PC-9 (cell line): ENCODE measurements at regions not wholly inside any gene's neighbourhood (a gene's known extent, or its start where the extent isn't known, plus 50 kb on each side); places are given as distances from the start of the nearest gene placed in this dataset.
A peak's percentile ranks its signal among the peaks of the same experiment; 100 is the strongest.

Experiments
- BruUV-seq: library from RNA; stranded (reverse); fragments of 400-500 nt; replicated peaks from 2 replicates; lab custom pipeline; 2021; lab: Mats Ljungman, UMichigan
- CTCF ChIA-PET: fragments of 300-600 bp; sonication (Branson Sonifier 250); formaldehyde crosslinking; loops from one replicate; lab custom pipeline; 2022; ENCODE audit warnings: antibody characterized with exemption; lab: Charles Lee
- POLR2A ChIA-PET: fragments of 300-600 bp; sonication (Branson Sonifier 250); formaldehyde crosslinking; loops from one replicate; lab custom pipeline; 2022; ENCODE audit warnings: antibody characterized with exemption; ENCODE audit not compliant: unreplicated experiment; lab: Charles Lee
- DNase-seq, 2 experiments: peaks; one replicate each; pipeline versions ENCODE4 v3.0.0 to v3.0.0-alpha.2; 2015 to 2022; ENCODE audit warnings: mixed read lengths in 1 of 2
- H2AFZ ChIP-seq: fragments of 200-600 bp; sonication (generic); 2 replicates; pipeline ENCODE4 v1.8.1; 2017; ENCODE audit warnings: antibody characterized with exemption
- H3F3A ChIP-seq: fragments of 200-600 bp; sonication (generic); 2 replicates; pipeline ENCODE4 v1.8.1; 2017; ENCODE audit warnings: antibody characterized with exemption, mild to moderate bottlenecking, low read depth; ENCODE audit not compliant: insufficient read depth
- H3K27ac ChIP-seq: fragments of 200-600 bp; sonication (generic); 2 replicates; pipeline ENCODE4 v1.6.1; 2016; ENCODE audit warnings: mixed run types
- H3K27me3 ChIP-seq: fragments of 200-600 bp; sonication (generic); 2 replicates; pipeline ENCODE4 v1.6.1; 2016; ENCODE audit warnings: low read depth, mixed run types; ENCODE audit not compliant: insufficient read depth
- H3K36me3 ChIP-seq: fragments of 200-600 bp; sonication (generic); 2 replicates; pipeline ENCODE4 v1.6.1; 2016; ENCODE audit warnings: low read depth, mixed run types
- H3K4me1 ChIP-seq: fragments of 200-600 bp; sonication (generic); replicated peaks from 2 replicates; pipeline ENCODE4 v1.6.1; 2016; ENCODE audit warnings: mixed run types; ENCODE audit not compliant: insufficient read depth
- H3K4me2 ChIP-seq: fragments of 200-600 bp; sonication (generic); 2 replicates; pipeline ENCODE4 v1.6.1; 2017; ENCODE audit warnings: mixed run types
- H3K4me3 ChIP-seq: fragments of 200-600 bp; sonication (generic); 2 replicates; pipeline ENCODE4 v1.6.1; 2016; ENCODE audit warnings: mixed run types
- H3K79me2 ChIP-seq: fragments of 200-600 bp; sonication (generic); 2 replicates; pipeline ENCODE4 v1.6.1; 2017; ENCODE audit warnings: low read depth, mixed run types
- H3K9me2 ChIP-seq: fragments of 200-600 bp; sonication (generic); 2 replicates; pipeline ENCODE4 v1.8.1; 2017; ENCODE audit warnings: mild to moderate bottlenecking; ENCODE audit not compliant: insufficient read depth
- H3K9me3 ChIP-seq: fragments of 200-600 bp; sonication (generic); 2 replicates; pipeline ENCODE4 v1.8.1; 2016; ENCODE audit warnings: low read depth; ENCODE audit not compliant: insufficient read depth
- H4K20me1 ChIP-seq: fragments of 200-600 bp; sonication (generic); 2 replicates; pipeline ENCODE4 v1.8.1; 2017; ENCODE audit not compliant: insufficient read depth
- EZH2 ChIP-seq: fragments of 200-600 bp; sonication (generic); IDR thresholded peaks from 2 replicates; pipeline ENCODE4 v1.8.0; 2017; ENCODE audit warnings: antibody characterized with exemption, low read depth
- intact Hi-C: fragments of 100-400 bp; cut with micrococcal nuclease; formaldehyde crosslinking; loops from one replicate; pipeline ENCODE4 v1.10.0; 2022; ENCODE audit not compliant: unreplicated experiment
- TF ChIP-seq, protein P1 (sequence below): fragments of 200-600 bp; sonication (generic); conservative IDR thresholded peaks from 2 replicates; pipeline ENCODE4 v1.6.1; 2017; ENCODE audit warnings: mixed run types, antibody characterized with exemption, mild to moderate bottlenecking, moderate library complexity

DNA sequence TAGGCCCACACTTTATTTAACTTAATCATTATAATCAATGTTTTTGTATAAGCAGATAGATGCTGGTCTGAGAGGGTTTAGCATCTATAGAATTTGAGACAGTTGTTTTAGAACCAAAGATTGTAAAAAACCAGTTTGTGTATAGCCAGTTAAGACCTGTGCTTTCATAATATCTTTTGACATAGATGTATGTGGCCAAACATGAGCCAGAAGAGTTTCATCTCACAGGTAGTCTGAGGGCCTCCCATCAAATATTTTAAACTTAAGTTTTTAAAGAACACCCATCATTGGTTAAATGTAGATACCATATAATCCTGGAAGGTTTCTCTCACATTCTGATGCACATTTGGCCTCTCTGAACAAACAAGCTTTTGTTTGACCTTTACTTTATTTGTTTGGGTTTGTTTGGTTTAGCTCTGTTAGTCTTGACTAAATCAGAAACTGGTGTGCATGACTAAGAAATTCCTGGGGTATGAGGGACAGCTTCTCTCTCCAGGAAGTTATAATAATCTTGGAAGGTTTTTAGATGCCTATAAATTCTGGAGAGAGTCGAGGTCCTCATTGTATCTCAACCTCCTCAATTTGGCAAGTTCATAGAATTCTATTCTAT lies 58.0 kb upstream of the TMEM200A start:
- TF ChIP-seq, protein P1, sequence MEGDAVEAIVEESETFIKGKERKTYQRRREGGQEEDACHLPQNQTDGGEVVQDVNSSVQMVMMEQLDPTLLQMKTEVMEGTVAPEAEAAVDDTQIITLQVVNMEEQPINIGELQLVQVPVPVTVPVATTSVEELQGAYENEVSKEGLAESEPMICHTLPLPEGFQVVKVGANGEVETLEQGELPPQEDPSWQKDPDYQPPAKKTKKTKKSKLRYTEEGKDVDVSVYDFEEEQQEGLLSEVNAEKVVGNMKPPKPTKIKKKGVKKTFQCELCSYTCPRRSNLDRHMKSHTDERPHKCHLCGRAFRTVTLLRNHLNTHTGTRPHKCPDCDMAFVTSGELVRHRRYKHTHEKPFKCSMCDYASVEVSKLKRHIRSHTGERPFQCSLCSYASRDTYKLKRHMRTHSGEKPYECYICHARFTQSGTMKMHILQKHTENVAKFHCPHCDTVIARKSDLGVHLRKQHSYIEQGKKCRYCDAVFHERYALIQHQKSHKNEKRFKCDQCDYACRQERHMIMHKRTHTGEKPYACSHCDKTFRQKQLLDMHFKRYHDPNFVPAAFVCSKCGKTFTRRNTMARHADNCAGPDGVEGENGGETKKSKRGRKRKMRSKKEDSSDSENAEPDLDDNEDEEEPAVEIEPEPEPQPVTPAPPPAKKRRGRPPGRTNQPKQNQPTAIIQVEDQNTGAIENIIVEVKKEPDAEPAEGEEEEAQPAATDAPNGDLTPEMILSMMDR = no peak
- TF ChIP-seq EZH2 = no peak
- Histone ChIP-seq H4K20me1 (no peaks in the 10 kb centered on the region), H3K4me3 (no peak overlapping the region), H3K4me2 (no peak overlapping the region), H3K9me3 (no peaks in the 10 kb centered on the region), H3K36me3 (no peaks in the 10 kb centered on the region), H3K27ac (no peak overlapping the region), H2AFZ (no peak overlapping the region), H3K79me2 (no peaks in the 10 kb centered on the region), H3K27me3 (no peaks in the 10 kb centered on the region), H3F3A (no peaks in the 10 kb centered on the region), H3K9me2 (no peaks in the 10 kb centered on the region), H3K4me1 (no peaks in the 10 kb centered on the region; the same call in 1 of the 2 replicates)
- CTCF ChIA-PET = no interaction called here
- no TSS peak for BruUV-seq
- POLR2A ChIA-PET = interaction anchor here (0.6 to 0.7 kb wide), 2 partner anchors 708 to 1320 kb away, joined by 4 to 5 read pairs; no protein-coding TSS in a partner anchor
- DNase-seq = peak in 1 of 2 experiments; percentile 47
- intact Hi-C loops = no loop called here

DNA sequence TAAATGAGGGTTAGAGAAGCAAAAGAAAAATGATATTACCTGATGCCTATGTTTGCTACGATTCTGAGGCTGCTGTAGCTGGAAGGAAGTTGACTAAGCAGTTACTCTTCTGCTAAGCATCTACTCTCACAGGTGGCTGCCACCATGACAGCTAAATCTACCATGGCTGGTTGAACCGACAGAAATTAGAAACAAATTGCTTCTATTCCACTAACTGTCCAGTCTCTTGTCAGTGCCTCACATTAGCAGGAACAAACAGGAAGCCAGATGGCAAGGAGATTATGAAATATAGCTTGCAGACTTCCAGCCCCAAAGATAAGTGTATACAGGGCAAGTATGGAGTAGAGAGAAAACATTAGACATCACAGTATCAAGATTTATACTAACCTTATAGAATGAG lies 59.4 kb upstream of the TMEM200A start:
- Histone ChIP-seq H4K20me1 (no peaks in the 10 kb centered on the region), H3K36me3 (no peaks in the 10 kb centered on the region), H3F3A (no peaks in the 10 kb centered on the region), H3K4me3 (no peak overlapping the region), H3K9me2 (no peaks in the 10 kb centered on the region), H3K27me3 (no peaks in the 10 kb centered on the region), H3K4me2 (no peak overlapping the region), H3K9me3 (no peaks in the 10 kb centered on the region), H2AFZ (no peak overlapping the region), H3K79me2 (no peaks in the 10 kb centered on the region), H3K27ac (no peak overlapping the region), H3K4me1 (no peaks in the 10 kb centered on the region; the same call in 1 of the 2 replicates)
- no peak for DNase-seq
- intact Hi-C loops = no loop called here
- CTCF ChIA-PET = no interaction called here
- BruUV-seq = no TSS peak
- POLR2A ChIA-PET = no interaction called here
- TF ChIP-seq EZH2 = no peak

DNA sequence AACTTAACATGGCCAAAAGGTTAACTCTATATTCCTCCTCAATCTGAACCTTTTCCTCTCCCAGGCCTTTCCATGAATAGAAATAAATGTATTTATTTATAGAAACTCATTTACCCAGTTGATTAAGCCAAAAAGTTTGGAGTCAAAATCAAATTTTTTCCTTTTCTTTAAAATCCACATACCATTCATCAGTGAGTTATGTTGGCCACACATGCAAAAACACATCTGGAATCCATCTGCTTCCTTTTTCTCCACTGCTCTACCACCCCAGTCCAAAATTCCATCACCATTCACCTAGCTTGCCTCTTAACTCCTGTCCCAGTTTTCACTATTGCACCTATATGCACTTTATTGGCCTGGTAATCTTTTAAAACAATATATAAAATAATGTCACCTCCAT lies 62.4 kb upstream of the TMEM200A start:
- no peak for DNase-seq
- no peaks in the 10 kb centered on the region; the same call in 1 of the 2 replicates for H3K4me1 ChIP-seq
- ChIA-PET CTCF (no interaction called here), POLR2A (no interaction called here)
- no peak overlapping the region for H3K4me3 ChIP-seq
- H3K27me3 ChIP-seq = no peaks in the 10 kb centered on the region
- no peak overlapping the region for H3K4me2 ChIP-seq
- H3K79me2 ChIP-seq = no peaks in the 10 kb centered on the region
- no TSS peak for BruUV-seq
- H2AFZ ChIP-seq = no peak overlapping the region
- H3K9me2 ChIP-seq = no peaks in the 10 kb centered on the region
- no peak overlapping the region for H3K27ac ChIP-seq
- intact Hi-C loops = no loop called here
- TF ChIP-seq, protein P1 = no peak
- TF ChIP-seq EZH2 = no peak
- no peaks in the 10 kb centered on the region for H3K36me3 ChIP-seq
- no peaks in the 10 kb centered on the region for H3F3A ChIP-seq
- no peaks in the 10 kb centered on the region for H3K9me3 ChIP-seq
- no peaks in the 10 kb centered on the region for H4K20me1 ChIP-seq
